ENCODE measurements at regions not wholly inside any gene's neighbourhood (a gene's known extent, or its start where the extent isn't known, plus 50 kb on each side); places are given as distances from the start of the nearest gene placed in this dataset.

DNA sequence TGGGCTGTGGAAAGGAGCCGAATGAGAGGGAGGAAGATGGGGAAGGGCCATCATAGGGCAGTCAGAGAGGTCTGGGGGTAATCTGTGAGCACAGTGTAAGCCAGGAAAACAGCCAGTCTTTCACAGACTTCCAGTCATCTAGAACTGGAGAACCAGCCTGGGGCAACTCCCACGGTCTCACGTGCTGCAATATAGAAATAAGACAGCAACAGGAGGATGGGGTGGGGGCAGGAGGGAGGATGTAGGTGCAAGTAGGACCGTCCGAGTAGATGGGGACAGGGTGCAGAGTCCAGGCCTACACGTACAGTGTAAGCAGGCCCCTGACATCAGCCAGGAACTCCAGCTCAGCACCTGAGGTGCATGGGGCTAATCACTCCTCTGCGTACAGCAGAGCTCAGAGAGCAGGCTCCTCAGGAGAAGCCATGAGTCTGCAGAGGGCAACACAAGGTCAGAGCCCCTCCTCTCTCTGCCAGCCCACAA, 58.2 kb upstream of the TNFAIP3 start:
- TF ChIP-seq, protein P1, sequence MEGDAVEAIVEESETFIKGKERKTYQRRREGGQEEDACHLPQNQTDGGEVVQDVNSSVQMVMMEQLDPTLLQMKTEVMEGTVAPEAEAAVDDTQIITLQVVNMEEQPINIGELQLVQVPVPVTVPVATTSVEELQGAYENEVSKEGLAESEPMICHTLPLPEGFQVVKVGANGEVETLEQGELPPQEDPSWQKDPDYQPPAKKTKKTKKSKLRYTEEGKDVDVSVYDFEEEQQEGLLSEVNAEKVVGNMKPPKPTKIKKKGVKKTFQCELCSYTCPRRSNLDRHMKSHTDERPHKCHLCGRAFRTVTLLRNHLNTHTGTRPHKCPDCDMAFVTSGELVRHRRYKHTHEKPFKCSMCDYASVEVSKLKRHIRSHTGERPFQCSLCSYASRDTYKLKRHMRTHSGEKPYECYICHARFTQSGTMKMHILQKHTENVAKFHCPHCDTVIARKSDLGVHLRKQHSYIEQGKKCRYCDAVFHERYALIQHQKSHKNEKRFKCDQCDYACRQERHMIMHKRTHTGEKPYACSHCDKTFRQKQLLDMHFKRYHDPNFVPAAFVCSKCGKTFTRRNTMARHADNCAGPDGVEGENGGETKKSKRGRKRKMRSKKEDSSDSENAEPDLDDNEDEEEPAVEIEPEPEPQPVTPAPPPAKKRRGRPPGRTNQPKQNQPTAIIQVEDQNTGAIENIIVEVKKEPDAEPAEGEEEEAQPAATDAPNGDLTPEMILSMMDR (IDR thresholded peaks at IDR 0.05): no peak
- TF ChIP-seq POLR2AphosphoS5 (IDR thresholded peaks at IDR 0.05; ENCODE audit: low read depth, low read length) (no peak), YY1 (IDR thresholded peaks at IDR 0.05; ENCODE audit: low read depth) (no peak), MAX (IDR thresholded peaks at IDR 0.05; ENCODE audit: low read depth) (no peak), PBX3 (IDR thresholded peaks at IDR 0.05) (no peak), MXI1 (IDR thresholded peaks at IDR 0.05; ENCODE audit: low read depth, low read length) (no peak), SIN3A (IDR thresholded peaks at IDR 0.05; ENCODE audit: borderline replicate concordance, low read depth, low read length) (no peak), SMC3 (IDR thresholded peaks at IDR 0.05; ENCODE audit: low read depth, low read length) (no peak), FOXM1 (IDR thresholded peaks at IDR 0.05; ENCODE audit: low read depth) (no peak), RCOR1 (IDR thresholded peaks at IDR 0.05; ENCODE audit: low read length) (no peak), FOXJ3 (CRISPR knock-in tag; IDR thresholded peaks at IDR 0.05) (no peak), ELF1 (IDR thresholded peaks at IDR 0.05) (no peak)

All from SK-N-SH (cell line).